ENCODE measurements at regions not wholly inside any gene's neighbourhood (a gene's known extent, or its start where the extent isn't known, plus 50 kb on each side); places are given as distances from the start of the nearest gene placed in this dataset.

GRCh38 chr4:163582703-163583102 lies 88.2 kb downstream of the TMA16 start:
- peak; percentile 4 for DNase-seq (ENCODE audit: low read depth)
- TF ChIP-seq, protein P1, sequence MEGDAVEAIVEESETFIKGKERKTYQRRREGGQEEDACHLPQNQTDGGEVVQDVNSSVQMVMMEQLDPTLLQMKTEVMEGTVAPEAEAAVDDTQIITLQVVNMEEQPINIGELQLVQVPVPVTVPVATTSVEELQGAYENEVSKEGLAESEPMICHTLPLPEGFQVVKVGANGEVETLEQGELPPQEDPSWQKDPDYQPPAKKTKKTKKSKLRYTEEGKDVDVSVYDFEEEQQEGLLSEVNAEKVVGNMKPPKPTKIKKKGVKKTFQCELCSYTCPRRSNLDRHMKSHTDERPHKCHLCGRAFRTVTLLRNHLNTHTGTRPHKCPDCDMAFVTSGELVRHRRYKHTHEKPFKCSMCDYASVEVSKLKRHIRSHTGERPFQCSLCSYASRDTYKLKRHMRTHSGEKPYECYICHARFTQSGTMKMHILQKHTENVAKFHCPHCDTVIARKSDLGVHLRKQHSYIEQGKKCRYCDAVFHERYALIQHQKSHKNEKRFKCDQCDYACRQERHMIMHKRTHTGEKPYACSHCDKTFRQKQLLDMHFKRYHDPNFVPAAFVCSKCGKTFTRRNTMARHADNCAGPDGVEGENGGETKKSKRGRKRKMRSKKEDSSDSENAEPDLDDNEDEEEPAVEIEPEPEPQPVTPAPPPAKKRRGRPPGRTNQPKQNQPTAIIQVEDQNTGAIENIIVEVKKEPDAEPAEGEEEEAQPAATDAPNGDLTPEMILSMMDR (conservative IDR thresholded peaks at IDR 0.05; ENCODE audit: control insufficient read depth, insufficient read depth, low read depth, low read length): no peak
- H3K4me3 ChIP-seq (ENCODE audit: control insufficient read depth, low read depth, low read length): no peak overlapping the region

- TF ChIP-seq, protein P1 (conservative IDR thresholded peaks at IDR 0.05; ENCODE audit: control insufficient read depth, insufficient read depth, low read depth, low read length): no peak
- H3K4me3 ChIP-seq (ENCODE audit: control insufficient read depth, low read depth, low read length): no peak overlapping the region
- no peak for DNase-seq (ENCODE audit: low read depth)
Measured at GRCh38 chr4:163587867-163588266, 93.4 kb downstream of the TMA16 start.

GRCh38 chr4:163588532-163588931 lies 94.0 kb downstream of the TMA16 start:
- TF ChIP-seq, protein P1 (conservative IDR thresholded peaks at IDR 0.05; ENCODE audit: control insufficient read depth, insufficient read depth, low read depth, low read length): no peak
- H3K4me3 ChIP-seq (ENCODE audit: control insufficient read depth, low read depth, low read length): no peak overlapping the region
- DNase-seq (ENCODE audit: low read depth): no peak

DNA sequence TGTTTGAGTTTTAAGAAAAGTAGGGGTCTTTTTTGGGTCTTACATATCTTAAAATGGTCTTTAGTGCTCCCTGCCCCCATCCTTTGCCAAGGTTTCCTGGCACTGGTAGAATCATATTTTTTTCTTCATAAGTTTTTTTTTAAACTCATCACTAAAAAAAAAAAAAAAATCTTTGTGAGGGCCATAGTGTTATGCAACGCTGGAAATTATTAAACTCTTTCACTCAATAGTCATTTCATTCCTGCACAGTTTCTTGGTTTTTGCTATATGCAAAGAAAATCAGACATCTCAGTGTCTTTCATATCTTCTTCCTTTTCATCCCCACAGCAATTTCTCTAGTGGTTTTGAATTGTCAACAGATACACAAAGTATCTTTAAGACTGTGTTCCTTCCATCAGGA lies 95.6 kb downstream of the TMA16 start:
- TF ChIP-seq, protein P1 (conservative IDR thresholded peaks at IDR 0.05; ENCODE audit: control insufficient read depth, insufficient read depth, low read depth, low read length): no peak
- DNase-seq (ENCODE audit: low read depth): no peak
- no peak overlapping the region for H3K4me3 ChIP-seq (ENCODE audit: control insufficient read depth, low read depth, low read length)

DNA sequence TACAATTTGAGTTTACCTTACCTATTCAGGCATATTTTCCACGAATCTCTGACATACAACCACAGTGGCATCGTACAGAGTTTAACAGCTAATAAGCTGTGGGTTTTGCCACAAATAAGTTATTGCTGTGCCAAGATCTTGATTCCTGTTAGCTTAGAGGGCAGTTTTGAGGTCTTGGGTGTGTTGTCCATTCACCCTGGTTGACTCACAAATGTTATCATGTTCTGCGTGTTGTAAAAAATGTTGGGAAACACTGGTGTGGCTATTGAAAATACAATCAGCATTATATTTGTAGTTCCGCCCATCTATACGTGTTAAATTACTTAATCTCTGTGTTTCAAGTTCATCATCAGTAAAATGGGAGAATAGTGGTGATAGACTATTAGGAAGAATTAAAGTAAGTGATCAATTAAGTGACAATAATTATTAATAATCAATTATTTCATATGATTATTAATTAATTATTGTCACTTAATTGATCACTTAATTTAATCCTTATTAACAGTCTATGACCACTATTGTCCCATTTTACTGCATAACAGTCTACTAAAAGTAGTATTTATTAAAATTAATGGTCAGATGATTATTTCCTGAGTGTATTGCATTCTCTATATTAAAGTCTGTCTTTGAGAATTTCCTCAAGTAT lies 96.3 kb downstream of the TMA16 start:
- peak; percentile 7 for DNase-seq (ENCODE audit: low read depth)
- TF ChIP-seq, protein P1 (conservative IDR thresholded peaks at IDR 0.05; ENCODE audit: control insufficient read depth, insufficient read depth, low read depth, low read length): no peak
- H3K4me3 ChIP-seq (ENCODE audit: control insufficient read depth, low read depth, low read length): no peak overlapping the region

DNA sequence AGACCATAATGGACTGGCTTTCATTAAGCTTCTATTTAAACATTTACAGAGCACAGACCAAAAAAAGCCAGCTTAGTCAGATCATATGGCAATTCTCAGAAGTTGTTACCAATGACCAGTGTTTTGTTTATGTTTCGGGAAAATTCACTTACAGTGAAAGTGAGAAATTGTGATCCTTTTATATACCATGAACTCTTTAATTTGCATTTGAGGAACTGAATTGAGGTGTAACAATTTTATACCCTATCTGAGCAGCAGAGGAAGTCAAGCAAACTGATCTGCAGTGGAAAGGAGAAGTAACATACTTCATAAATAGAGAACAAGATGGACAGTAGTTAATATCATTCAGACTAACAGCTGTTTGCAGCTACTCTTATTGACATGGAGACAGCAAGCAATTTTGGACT lies 97.1 kb downstream of the TMA16 start:
- H3K4me3 ChIP-seq (ENCODE audit: control insufficient read depth, low read depth, low read length): no peak overlapping the region
- DNase-seq (ENCODE audit: low read depth): no peak
- TF ChIP-seq, protein P1 (conservative IDR thresholded peaks at IDR 0.05; ENCODE audit: control insufficient read depth, insufficient read depth, low read depth, low read length): no peak

- DNase-seq (ENCODE audit: low read depth): no peak
- TF ChIP-seq, protein P1 (conservative IDR thresholded peaks at IDR 0.05; ENCODE audit: control insufficient read depth, insufficient read depth, low read depth, low read length): no peak
- H3K4me3 ChIP-seq (ENCODE audit: control insufficient read depth, low read depth, low read length): no peak overlapping the region
Measured at GRCh38 chr4:163592212-163592611, 97.7 kb downstream of the TMA16 start.

Data from fibroblast of mammary gland (primary cell).